Omental fat pad (tissue), 3 donors: ENCODE measurements at regions not wholly inside any gene's neighbourhood (a gene's known extent, or its start where the extent isn't known, plus 50 kb on each side); places are given as distances from the start of the nearest gene placed in this dataset.

ENCODE experiments used
- ATAC-seq: fragments of 150-250 bp; one replicate; pipeline ENCODE4 v1.9.1; 2016; ENCODE audit warnings: mild to moderate bottlenecking, moderate library complexity; ENCODE audit not compliant: low FRiP score
- DNase-seq: peaks from one replicate; pipeline ENCODE4 v3.0.0-alpha.2; 2019; ENCODE audit warnings: low spot score
- TF ChIP-seq, protein P1 (sequence below), 3 donors: fragments of 450-650 bp; IDR thresholded peaks; one replicate each; pipeline ENCODE4 v1.5.1; 2016 to 2017; ENCODE audit warnings: antibody characterized with exemption in 3 of 3, mild to moderate bottlenecking in 3 of 3, moderate library complexity in 2 of 3

DNA sequence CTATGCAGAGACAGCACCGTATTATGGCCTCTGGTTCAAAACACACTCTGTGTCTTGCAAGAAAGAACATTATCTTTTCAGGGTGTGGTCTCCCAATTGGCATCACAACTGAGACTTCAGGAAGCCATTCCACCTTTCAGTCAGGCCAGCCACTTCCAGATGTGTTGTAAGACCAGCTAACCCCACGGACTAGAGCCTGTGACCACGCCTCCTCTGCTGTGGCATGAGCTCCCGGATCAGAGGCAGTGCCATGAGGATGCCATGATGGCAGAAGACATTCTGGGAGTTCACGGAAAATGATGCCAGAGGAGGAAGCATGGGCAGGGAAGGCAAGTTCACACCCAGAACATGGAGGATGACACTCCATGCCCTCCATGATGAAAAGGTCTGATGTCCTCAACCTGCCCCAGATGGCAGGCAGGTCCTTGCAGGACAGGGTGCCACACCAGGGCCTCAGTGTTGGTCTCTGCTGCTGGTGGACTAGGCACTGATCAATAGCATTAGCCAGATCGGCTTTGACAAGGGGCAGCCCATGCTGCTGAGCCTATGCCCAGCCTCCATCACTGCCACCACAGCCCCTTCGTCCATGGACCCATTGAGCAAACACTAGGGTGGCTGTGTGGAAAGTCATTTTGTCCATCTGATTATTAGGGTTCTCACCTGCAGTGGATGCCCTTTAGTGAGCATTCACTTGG is 341.6 kb downstream of the MATN1 start:
- DNase-seq (no peak), ATAC-seq (no peak)
- TF ChIP-seq, protein P1, sequence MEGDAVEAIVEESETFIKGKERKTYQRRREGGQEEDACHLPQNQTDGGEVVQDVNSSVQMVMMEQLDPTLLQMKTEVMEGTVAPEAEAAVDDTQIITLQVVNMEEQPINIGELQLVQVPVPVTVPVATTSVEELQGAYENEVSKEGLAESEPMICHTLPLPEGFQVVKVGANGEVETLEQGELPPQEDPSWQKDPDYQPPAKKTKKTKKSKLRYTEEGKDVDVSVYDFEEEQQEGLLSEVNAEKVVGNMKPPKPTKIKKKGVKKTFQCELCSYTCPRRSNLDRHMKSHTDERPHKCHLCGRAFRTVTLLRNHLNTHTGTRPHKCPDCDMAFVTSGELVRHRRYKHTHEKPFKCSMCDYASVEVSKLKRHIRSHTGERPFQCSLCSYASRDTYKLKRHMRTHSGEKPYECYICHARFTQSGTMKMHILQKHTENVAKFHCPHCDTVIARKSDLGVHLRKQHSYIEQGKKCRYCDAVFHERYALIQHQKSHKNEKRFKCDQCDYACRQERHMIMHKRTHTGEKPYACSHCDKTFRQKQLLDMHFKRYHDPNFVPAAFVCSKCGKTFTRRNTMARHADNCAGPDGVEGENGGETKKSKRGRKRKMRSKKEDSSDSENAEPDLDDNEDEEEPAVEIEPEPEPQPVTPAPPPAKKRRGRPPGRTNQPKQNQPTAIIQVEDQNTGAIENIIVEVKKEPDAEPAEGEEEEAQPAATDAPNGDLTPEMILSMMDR (IDR thresholded peaks at IDR 0.05), result no peak

DNA sequence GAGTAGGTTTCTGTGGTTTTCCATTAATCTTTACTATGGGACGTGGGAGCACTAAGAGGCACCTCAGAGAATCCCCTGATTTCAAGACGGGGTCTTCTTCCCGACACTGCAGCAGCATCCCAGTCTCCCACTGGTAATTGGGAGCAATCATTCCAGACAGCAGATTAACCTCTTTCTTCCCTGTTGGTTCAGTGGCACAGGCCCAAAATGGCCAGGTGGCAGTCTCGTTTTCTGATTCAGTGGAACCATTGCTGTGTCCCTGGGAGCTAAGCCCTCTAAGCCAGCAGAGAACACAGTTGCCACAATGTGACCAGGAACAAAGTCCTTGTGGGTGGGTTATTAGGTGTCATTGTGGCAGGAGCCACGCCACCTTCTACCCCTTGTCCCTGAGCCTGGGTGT is 342.1 kb downstream of the MATN1 start:
- DNase-seq (no peak), ATAC-seq (no peak)
- TF ChIP-seq, protein P1 (IDR thresholded peaks at IDR 0.05), result no peak

DNA sequence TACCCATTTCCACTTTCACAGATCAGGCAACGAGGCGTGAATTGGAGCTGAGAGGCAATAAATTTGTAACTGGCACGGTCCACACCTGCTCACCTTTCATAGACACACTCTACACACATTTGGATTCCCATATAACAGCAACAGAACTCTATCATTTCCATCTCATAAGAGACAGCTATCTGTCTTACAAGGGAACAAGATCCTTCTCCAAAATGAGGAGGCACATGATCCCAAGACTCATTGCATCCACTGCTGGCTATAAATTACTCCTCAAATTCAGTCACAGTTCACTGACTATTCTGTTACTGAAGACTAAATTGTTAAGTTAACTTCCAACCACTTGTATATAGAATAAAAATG is 342.8 kb downstream of the MATN1 start:
- ATAC-seq (no peak), DNase-seq (no peak)
- TF ChIP-seq, protein P1 (IDR thresholded peaks at IDR 0.05), result no peak

DNA sequence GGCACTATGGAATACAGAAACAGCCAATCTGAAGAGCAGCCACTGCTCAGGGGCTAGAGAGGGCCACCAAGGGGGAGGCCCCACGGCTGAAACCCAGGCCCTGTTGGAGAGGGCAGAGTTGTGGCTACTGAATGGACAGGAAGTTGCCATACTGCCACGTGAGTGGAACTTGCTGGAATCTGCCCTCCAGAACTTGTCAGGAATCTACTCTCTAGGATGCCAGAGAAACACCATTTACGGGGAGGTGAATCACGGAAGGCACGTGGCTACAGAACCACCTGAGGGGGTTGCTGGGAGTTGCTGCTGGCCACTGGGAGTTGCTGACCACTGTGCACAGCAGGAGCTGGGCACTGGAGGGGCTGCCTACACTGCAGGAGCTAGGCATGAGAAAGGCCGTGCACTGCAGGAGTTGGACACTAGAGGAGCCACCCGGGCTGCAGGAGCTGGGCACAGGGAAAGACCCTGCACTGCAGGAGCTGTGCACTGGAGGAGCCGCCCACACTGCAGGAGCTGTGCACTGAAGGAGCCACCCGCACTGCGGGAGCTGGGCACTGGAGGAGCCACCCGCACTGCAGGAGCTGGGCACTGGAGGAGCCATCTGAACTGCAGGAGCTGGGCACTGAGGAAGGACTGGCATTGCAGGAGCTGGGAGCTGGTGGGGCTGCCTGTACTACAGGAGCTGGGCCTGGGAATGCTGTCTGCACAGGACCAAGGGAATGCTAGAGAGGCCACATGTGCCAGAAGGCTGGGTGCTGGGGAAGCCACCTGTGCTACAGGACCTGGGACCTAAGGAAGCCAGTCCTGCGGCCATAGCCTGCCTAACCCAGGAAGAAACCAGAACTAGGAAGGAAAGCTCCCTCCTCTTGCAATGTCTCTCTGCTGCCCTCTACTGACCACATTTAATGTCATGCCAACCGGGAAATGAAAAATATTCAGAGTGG is 343.4 kb downstream of the MATN1 start:
- DNase-seq (peak; percentile 29), ATAC-seq (peak; percentile 53)
- TF ChIP-seq, protein P1 (IDR thresholded peaks at IDR 0.05), result peak in 1 of 3 donors; percentile 20

- TF ChIP-seq, protein P1 (IDR thresholded peaks at IDR 0.05), result no peak
- DNase-seq (no peak), ATAC-seq (no peak)
Measured at GRCh38 chr1:30378991-30379581, 344.3 kb downstream of the MATN1 start.

DNA sequence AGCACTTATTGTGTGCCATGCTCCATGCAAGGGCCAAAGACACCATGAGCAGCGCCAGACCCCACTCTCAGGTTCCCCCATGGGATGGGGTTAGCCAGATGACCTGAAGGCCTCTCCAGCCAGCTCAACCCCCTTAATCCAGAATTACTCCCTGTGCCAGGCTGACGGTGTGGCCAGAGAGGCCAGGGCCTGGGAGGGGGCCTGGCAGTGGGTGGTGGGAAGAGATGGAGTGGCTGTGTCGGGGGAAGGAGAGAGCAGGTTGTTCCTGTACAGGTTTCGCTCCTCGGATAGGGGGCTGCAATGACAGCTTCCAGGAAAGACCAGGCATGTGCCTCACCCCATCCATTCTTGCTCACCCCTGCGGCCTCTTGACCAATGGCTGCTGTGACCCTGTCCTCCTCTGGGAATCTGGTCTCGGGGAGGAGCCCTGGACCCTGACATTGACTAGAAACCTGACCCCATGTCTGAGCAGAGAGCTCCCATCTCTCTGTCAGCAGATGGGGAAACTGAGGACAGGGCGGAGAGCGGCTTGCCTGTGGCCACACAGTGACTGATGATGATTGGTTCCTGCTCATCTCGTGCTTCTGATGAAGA is 345.3 kb downstream of the MATN1 start:
- DNase-seq (no peak), ATAC-seq (no peak)
- TF ChIP-seq, protein P1 (IDR thresholded peaks at IDR 0.05), result no peak
